ENCODE measurements at regions not wholly inside any gene's neighbourhood (a gene's known extent, or its start where the extent isn't known, plus 50 kb on each side); places are given as distances from the start of the nearest gene placed in this dataset.
"Not testable (repeated sequence)": the region's sequence is repeated elsewhere in the genome, so short reads cannot be mapped to it uniquely, and the experiment has no call there.

GRCh38 chr1:234897390-234897749 is 231.3 kb downstream of the TOMM20 start:
- no peak for DNase-seq

DNA sequence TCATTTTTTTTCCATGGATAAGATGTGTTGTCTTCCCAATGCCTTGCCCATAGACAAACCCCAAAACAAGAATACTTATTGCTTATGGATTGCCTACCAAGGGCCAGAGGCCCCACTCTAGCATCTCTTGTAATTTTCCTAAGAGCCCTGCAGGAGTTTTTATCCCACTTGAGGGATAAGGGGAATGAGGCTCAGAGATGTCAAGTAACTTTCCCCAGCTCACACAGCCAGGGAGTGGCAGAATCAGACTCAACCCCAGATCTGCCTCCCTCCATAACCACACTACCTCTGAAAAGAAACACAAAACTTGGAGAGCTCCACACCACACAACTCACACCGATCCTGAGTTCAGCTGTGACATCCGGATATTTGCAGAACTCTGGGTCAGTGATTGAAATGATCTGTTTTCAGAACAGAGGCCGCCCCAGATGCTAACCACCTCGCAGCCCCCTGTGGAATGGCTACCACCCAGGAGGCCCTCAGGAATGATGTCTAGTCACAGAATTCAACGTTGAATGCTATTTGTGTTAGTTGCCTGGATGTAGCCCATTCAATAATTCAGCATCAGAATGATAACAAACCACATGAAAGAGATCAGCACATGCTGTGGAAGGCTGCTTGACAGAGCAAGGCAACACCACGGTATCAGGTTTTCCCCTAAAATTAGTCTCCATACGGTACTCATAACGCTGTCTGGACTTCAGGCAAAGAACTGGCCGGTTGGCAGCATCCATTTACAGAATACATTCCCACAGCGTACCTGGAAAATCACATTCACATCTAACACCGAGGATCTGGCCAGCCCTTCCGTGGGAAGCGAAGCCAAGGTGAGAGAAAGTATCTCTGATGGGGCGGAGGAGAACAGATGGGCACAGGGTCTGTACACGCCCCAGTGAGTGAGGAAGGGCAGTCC is 231.9 kb downstream of the TOMM20 start:
- DNase-seq, result no peak

DNA sequence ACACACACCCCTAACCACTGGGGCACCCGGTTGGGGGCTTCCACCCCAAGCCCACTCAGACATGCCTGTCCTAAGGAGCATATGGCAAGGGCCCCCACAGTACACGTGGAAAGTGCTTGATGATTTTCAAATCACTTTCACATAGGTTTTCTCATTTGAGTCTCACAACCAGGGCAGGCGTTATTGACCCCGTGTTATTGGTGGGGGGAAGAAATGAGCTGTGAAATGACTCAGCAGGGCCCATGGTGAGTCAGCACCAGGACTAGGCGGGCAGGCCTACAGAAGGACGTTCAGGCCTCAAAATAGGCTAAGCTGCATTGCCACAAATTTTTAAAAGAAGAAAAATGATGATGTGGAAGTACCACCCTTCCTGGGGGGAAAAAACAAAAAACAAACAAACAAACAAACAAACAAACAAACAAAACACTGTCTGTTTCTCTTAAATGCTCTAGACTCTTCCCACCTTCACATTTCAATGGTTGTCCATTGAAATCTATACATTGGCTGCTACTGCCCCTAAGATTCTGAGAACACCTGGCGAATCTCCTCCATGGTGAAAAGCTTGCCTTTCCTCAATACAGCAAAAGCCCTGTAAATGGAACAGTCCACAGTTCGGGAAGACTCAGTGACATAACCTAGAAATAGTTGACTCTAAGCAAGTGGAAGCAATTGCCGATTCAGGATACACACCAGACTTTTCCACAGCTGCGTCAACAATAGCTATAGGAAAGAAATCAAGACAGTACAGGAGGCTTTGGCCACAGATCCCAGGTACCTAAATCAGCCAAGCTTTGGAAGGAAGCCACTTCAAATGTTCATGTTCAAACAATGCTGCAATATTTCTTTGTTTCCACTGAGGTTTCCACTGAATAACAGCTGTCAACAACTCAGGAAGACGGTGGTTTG is 234.7 kb downstream of the TOMM20 start:
- DNase-seq, result no peak

DNA sequence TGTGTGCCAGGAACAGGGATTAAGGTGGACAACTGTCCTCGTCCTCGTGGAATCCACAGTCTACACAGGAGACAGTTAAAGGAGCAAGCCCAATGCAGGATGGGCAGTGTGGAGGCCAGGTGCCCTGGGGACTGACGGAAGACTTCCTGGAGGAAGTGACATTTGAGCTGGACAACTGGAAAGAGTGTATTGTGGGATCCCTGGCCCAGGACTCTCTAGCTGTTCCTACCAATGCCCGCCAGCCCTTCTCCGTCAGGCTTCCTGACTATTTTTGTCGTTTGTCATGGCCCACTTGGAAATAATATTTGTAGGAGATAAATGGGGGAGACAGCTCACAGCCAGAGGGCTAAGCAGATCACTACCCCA is 235.3 kb downstream of the TOMM20 start:
- no peak for DNase-seq

DNA sequence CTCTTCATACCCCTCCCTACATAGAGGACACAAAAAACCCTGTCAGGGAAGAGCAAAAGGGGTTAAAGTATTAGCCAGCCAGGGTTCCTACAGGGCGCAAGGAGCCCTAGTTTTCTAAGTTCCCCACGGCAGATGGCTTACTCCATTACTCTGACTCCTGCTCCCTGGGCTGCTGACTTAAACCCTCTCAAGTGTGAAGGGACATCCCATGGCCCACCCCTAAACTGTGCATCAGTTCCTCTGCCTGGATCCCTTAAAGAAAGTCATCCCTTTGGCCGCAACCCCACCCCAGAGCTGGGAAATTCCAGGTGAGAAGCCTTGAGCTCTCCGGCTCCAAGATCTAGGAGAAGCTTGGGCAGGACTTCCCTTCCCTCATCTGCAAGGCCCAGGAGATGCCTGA is 236.0 kb downstream of the TOMM20 start:
- DNase-seq, result no peak

DNA sequence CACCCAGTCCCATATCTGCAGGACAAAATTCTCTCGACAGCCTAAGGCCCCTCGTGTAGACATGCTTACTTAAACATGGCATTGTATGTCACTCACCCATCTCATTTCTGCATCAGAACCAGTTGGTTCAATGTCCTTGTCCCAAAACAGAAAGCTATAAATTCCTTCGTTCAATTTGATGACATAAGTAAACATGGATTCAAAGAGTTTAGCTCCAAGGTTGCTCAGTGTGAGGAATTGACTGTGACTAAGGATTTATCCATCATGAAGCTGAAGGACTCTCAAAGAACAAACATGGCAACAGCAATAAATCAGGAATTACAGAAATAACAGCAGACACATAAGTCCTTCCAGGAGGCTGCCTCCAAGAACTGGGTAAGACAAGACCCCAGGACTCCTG is 237.2 kb downstream of the TOMM20 start:
- no peak for DNase-seq

GRCh38 chr1:234889643-234890042 is 239.0 kb downstream of the TOMM20 start:
- no peak for DNase-seq

- not testable (repeated sequence) for DNase-seq
Measured at GRCh38 chr1:234888247-234888646, 240.4 kb downstream of the TOMM20 start.

- peak; percentile 41 for DNase-seq
Measured at GRCh38 chr1:234887016-234887900, 241.4 kb downstream of the TOMM20 start.

GRCh38 chr1:234886081-234886984 is 242.3 kb downstream of the TOMM20 start:
- DNase-seq, result no peak

DNA sequence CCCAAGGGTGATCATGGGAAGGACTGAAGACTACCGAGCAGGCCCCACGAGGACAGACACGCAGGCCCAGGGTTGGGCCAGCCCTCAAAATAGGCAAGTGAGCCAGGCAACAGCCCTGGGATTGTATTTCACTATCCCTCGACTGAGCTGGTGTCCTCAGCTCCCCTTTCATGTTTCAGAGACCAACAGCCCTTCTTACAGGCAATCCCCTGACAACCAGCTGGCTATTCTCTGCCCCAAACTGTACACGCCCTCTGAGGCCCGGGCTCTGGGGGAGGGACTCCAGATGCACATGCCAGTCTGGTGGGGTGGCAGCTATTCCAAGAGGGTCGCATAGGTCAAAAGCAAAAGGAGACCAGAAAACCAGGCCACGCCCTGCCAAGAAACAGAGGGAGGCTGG is 243.0 kb downstream of the TOMM20 start:
- DNase-seq, result no peak

DNA sequence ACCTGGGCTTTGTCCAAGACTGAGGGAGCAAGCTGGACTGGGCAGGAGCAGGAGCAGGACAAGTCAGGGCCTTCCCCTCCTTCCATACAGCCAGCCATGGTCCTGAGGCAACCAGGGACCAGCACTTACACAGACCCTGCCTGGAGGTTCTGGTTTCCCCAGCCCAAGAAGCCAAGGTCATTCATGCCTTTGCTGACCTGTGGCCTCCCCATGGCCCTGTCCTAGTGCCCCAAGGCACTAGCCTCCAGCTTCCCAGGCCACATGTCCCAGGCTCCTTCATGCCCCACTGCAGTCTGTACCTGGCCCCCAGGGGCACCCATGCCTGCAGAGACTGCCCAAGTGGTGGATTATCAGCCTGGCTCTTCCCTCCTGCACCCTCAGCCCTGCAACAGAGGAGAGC is 243.9 kb downstream of the TOMM20 start:
- no peak for DNase-seq

DNA sequence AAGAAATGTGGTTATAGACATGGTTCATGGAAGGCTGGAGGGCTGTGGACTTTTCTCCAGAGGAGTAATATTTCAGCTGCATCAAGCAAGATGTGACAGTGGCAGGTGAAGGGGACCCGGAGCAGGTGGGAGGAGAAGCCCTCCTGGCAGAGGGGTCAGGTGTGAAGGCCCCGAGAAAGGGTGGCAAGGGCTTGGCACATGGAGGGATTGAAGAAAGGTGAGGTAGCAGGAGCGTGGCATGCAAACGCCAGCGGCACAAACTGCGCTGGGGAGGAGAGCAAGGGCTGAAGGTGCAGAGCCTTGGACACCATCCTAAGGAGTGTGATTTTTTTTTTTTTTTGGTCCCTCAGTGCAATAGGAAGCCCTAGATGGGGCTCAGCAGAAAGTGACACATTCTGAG is 244.6 kb downstream of the TOMM20 start:
- DNase-seq, result no peak

DNA sequence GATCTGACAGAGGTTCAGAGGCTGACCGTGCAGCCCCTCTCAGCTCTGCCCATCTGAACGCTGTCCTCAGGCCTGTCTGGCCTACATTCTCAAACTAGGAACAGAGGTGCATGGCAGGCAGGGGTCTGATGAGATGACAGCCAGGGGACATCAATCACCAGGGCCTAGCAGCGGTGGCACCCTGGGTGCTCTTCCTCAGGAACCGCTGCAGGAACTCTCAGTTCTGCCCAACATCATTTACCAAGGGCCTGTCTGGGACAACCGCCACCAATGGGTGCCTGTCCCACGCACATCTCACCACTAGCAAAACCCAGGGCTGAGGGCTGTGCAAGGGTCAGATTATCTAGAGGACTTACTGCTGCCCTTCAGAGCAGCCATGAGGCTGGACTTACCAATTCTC is 245.7 kb downstream of the TOMM20 start:
- no peak for DNase-seq

GRCh38 chr1:234881893-234882771 is 246.5 kb downstream of the TOMM20 start:
- DNase-seq, result no peak

- no peak for DNase-seq
Measured at GRCh38 chr1:234879147-234880080, 249.2 kb downstream of the TOMM20 start.

GRCh38 chr1:234878288-234878687 is 250.3 kb downstream of the TOMM20 start:
- DNase-seq, result no peak

DNA sequence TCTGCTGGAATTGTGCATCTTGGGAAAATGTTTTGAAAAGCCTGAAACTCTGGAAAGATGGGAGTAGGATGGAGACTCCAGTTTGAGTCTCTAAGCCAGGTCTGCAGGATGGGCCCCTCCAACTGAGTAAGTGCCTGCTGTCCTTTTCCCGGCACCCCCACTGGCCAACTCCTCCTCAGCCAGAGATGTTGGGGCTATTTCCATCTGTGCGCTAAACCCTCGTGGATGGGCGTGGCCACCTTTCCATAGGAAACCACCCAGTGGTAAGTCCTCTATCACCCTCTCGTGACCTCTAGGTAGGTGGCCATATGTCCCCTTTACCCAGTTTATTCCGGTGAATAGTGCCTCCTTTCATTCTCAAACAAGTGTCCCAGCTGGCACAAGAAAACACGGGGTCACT is 250.9 kb downstream of the TOMM20 start:
- no peak for DNase-seq
